Cardiac muscle cell (in vitro differentiated cells and primary cell): ENCODE measurements at regions not wholly inside any gene's neighbourhood (a gene's known extent, or its start where the extent isn't known, plus 50 kb on each side); places are given as distances from the start of the nearest gene placed in this dataset.
"Not testable (repeated sequence)": the region's sequence is repeated elsewhere in the genome, so short reads cannot be mapped to it uniquely, and the experiment has no call there.

Experiments used
- DNase-seq, 2 donors: peaks; one replicate each; pipeline versions ENCODE4 v3.0.0 to v3.0.0-alpha.2; 2010 to 2017; ENCODE audit warnings: low read depth in 1 of 2, low spot score in 1 of 2
- H3K27ac ChIP-seq: fragments of 200-600 bp; sonication (generic); 2 replicates; pipeline ENCODE4 v1.5.1; 2016
- H3K27me3 ChIP-seq: fragments of 200-600 bp; sonication (generic); 2 replicates; pipeline ENCODE4 v1.6.0; 2016; ENCODE audit warnings: control low read depth
- H3K36me3 ChIP-seq: fragments of 200-600 bp; sonication (generic); 2 replicates; pipeline ENCODE4 v1.5.1; 2016; ENCODE audit warnings: control low read depth
- H3K4me1 ChIP-seq: fragments of 200-600 bp; sonication (generic); 2 replicates; pipeline ENCODE4 v1.8.1; 2017; ENCODE audit warnings: low read depth, mild to moderate bottlenecking, mixed run types
- H3K4me3 ChIP-seq: fragments of 200-600 bp; sonication (generic); 2 replicates; pipeline ENCODE4 v1.5.1; 2016; ENCODE audit warnings: mild to moderate bottlenecking
- H3K9me3 ChIP-seq: fragments of 200-600 bp; sonication (generic); 2 replicates; pipeline ENCODE4 v1.5.1; 2017; ENCODE audit warnings: low read depth, mild to moderate bottlenecking, control low read depth
- CTCF ChIP-seq: IDR thresholded peaks from 2 replicates; pipeline ENCODE4 v1.5.1; 2012; ENCODE audit warnings: low read depth, mild to moderate bottlenecking, low read length

GRCh38 chr6:14596410-14596809 lies 478.8 kb downstream of the CD83 start:
- H3K27ac ChIP-seq: no peak overlapping the region
- peak in 1 of 2 donors; percentile 88 for DNase-seq
- H3K27me3 ChIP-seq: no peaks in the 10 kb centered on the region
- no peaks in the 10 kb centered on the region for H3K9me3 ChIP-seq
- no peaks in the 10 kb centered on the region for H3K4me1 ChIP-seq
- H3K4me3 ChIP-seq: no peak overlapping the region
- no peaks in the 10 kb centered on the region for H3K36me3 ChIP-seq
- no peak for TF ChIP-seq CTCF

- H3K4me1 ChIP-seq: no peaks in the 10 kb centered on the region
- no peaks in the 10 kb centered on the region for H3K27me3 ChIP-seq
- no peaks in the 10 kb centered on the region for H3K9me3 ChIP-seq
- TF ChIP-seq CTCF: no peak
- DNase-seq: no peak
- no peaks in the 10 kb centered on the region for H3K36me3 ChIP-seq
- H3K27ac ChIP-seq: no peak overlapping the region
- H3K4me3 ChIP-seq: no peak overlapping the region
Measured at GRCh38 chr6:14597090-14597489, 479.5 kb downstream of the CD83 start.

GRCh38 chr6:14598017-14598864 lies 480.7 kb downstream of the CD83 start:
- H3K4me3 ChIP-seq: no peak overlapping the region
- no peaks in the 10 kb centered on the region for H3K9me3 ChIP-seq
- DNase-seq: no peak
- no peaks in the 10 kb centered on the region for H3K36me3 ChIP-seq
- H3K4me1 ChIP-seq: no peaks in the 10 kb centered on the region
- no peak for TF ChIP-seq CTCF
- H3K27me3 ChIP-seq: no peaks in the 10 kb centered on the region
- H3K27ac ChIP-seq: no peak overlapping the region

- not testable (repeated sequence) for H3K4me3 ChIP-seq, H3K9me3 ChIP-seq, DNase-seq, H3K4me1 ChIP-seq, H3K36me3 ChIP-seq, H3K27me3 ChIP-seq, H3K27ac ChIP-seq
Measured at GRCh38 chr6:14600306-14600705, 482.7 kb downstream of the CD83 start.

GRCh38 chr6:14601490-14601889 lies 483.9 kb downstream of the CD83 start:
- Histone ChIP-seq H3K4me1 (no peaks in the 10 kb centered on the region), H3K4me3 (no peak overlapping the region), H3K9me3 (no peaks in the 10 kb centered on the region), H3K27ac (no peak overlapping the region), H3K36me3 (no peaks in the 10 kb centered on the region), H3K27me3 (no peaks in the 10 kb centered on the region)
- DNase-seq: no peak
- TF ChIP-seq CTCF: no peak

GRCh38 chr6:14606353-14606752 lies 488.8 kb downstream of the CD83 start:
- Histone ChIP-seq H3K9me3 (no peaks in the 10 kb centered on the region), H3K4me1 (no peaks in the 10 kb centered on the region), H3K27ac (no peak overlapping the region), H3K4me3 (no peak overlapping the region), H3K36me3 (no peaks in the 10 kb centered on the region), H3K27me3 (no peaks in the 10 kb centered on the region)
- DNase-seq: no peak
- no peak for TF ChIP-seq CTCF
